ENCODE measurements at regions not wholly inside any gene's neighbourhood (a gene's known extent, or its start where the extent isn't known, plus 50 kb on each side); places are given as distances from the start of the nearest gene placed in this dataset.

DNA sequence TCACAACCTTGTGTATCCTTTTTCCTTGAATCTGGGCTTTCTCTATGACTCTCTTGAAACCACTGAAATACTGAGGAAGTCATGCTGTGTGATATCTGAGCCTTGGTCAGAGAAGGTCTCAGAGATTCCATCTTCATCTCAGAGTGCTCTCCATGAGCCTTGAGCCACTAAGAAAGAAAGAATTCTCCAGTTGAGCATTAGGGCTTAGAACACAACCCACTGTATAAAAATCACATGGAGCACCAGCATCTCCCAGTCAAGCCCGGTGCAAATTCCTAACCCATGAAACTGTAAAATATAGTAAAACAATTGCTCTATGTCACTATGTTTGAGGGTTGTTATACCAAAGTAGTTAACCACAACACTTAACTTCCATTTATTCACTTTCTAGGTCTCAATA is 181.4 kb downstream of the MOXD1 start:
- TF ChIP-seq, protein P1, sequence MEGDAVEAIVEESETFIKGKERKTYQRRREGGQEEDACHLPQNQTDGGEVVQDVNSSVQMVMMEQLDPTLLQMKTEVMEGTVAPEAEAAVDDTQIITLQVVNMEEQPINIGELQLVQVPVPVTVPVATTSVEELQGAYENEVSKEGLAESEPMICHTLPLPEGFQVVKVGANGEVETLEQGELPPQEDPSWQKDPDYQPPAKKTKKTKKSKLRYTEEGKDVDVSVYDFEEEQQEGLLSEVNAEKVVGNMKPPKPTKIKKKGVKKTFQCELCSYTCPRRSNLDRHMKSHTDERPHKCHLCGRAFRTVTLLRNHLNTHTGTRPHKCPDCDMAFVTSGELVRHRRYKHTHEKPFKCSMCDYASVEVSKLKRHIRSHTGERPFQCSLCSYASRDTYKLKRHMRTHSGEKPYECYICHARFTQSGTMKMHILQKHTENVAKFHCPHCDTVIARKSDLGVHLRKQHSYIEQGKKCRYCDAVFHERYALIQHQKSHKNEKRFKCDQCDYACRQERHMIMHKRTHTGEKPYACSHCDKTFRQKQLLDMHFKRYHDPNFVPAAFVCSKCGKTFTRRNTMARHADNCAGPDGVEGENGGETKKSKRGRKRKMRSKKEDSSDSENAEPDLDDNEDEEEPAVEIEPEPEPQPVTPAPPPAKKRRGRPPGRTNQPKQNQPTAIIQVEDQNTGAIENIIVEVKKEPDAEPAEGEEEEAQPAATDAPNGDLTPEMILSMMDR (conservative IDR thresholded peaks at IDR 0.05): no peak

More for the DNA sequence above, 181.4 kb downstream of the MOXD1 start:
- Histone ChIP-seq H4K91ac (ENCODE audit: insufficient read length, low read depth, low read length) (no peak overlapping the region), H3K23me2 (ENCODE audit: insufficient read length, low read depth, low read length, poor library complexity, severe bottlenecking) (no peaks in the 10 kb centered on the region), H2BK120ac (ENCODE audit: low read depth, low read length, poor library complexity, severe bottlenecking) (no peak overlapping the region), H2BK5ac (ENCODE audit: insufficient read length, low read length) (no peak overlapping the region), H2AK5ac (ENCODE audit: insufficient read length, low read length) (no peak overlapping the region), H4K5ac (ENCODE audit: insufficient read length, low read depth, low read length) (no peak overlapping the region), H3K9ac (ENCODE audit: extremely low read depth, insufficient read length, low read length) (no peak overlapping the region), H3K4me2 (ENCODE audit: insufficient read depth, insufficient read length, low read length) (no peak overlapping the region), H2BK15ac (ENCODE audit: low read depth, low read length) (no peak overlapping the region), H3K14ac (ENCODE audit: insufficient read depth, low read length) (no peak overlapping the region), H3K18ac (ENCODE audit: insufficient read length, low read depth, low read length) (no peak overlapping the region), H4K8ac (replicated peaks; ENCODE audit: insufficient read length, low read depth, low read length) (no peak overlapping the region), H3K27me3 (ENCODE audit: insufficient read depth, low read length) (no peaks in the 10 kb centered on the region), H3K9me3 (ENCODE audit: control insufficient read depth, low read depth, low read length) (no peaks in the 10 kb centered on the region), H2BK12ac (ENCODE audit: insufficient read length, low read depth, low read length) (no peak overlapping the region), H3K56ac (ENCODE audit: insufficient read length, low read depth, low read length) (no peak overlapping the region), H3K79me2 (ENCODE audit: insufficient read depth, low read length) (no peaks in the 10 kb centered on the region), H2AFZ (ENCODE audit: low read length) (no peak overlapping the region), H4K20me1 (ENCODE audit: control insufficient read depth, insufficient read depth, insufficient read length) (no peaks in the 10 kb centered on the region), H3T11ph (ENCODE audit: low read length) (no peak overlapping the region), H3K23ac (ENCODE audit: insufficient read length, low read depth, low read length) (no peak overlapping the region), H3K4ac (ENCODE audit: low read depth, low read length) (no peak overlapping the region), H2BK20ac (ENCODE audit: low read depth, low read length, poor library complexity, severe bottlenecking) (no peak overlapping the region), H3K79me1 (ENCODE audit: insufficient read depth, low read depth, low read length, poor library complexity, severe bottlenecking) (no peaks in the 10 kb centered on the region), H3K27ac (ENCODE audit: insufficient read length, low read depth, low read length) (no peak overlapping the region), H3K4me1 (ENCODE audit: insufficient read depth, low read length) (no peaks in the 10 kb centered on the region)
- no CpG with 5 or more reads among the region's 1 CpG for WGBS (ENCODE audit: extremely low coverage, insufficient read length, low lambda C conversion rate)
- DNase-seq: no peak
- no peaks in the 10 kb centered on the region for H3K4me1 Mint-ChIP-seq
- H3K9me3 Mint-ChIP-seq: peaks cover 5 to 7% of the 10 kb centered on the region in 2 experiments
- H3K4me3 Mint-ChIP-seq: no peak overlapping the region
- H3K27me3 Mint-ChIP-seq (ENCODE audit: low read depth): peaks cover 6% of the 10 kb centered on the region; the same call in 1 of the 2 replicates
- no peak overlapping the region for H3K27ac Mint-ChIP-seq
- H3K36me3 Mint-ChIP-seq (ENCODE audit: insufficient read depth in 1 of 3, low read depth in 3 of 3): peaks cover 0 to 4% (median 3%) of the 10 kb centered on the region in 3 experiments; a peak in 4 of 7 replicates
